ENCODE measurements at regions not wholly inside any gene's neighbourhood (a gene's known extent, or its start where the extent isn't known, plus 50 kb on each side); places are given as distances from the start of the nearest gene placed in this dataset.
A peak's percentile ranks its signal among the peaks of the same experiment; 100 is the strongest.

DNA sequence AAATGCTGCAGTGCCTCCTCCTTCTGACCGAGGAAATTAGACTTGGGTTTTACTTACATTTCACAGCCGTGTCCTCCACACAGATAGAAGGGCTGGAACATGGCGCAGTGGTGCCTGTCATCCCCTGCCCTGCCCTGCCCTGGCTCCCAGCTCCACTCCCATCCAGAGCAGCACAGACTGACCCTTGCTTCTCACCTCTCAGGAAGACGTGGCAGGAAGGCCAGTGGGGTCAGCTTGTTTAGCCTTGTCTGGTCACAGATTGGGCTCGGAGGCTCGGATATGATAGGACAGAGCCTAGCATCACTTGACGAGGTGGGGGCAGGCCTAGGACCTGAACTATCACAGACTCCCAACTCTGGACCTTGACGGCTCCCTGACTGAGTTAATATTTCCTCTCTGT is 88.5 kb downstream of the LINGO1 start:
- H3K79me1 ChIP-seq (ENCODE audit: insufficient read depth, low read depth, low read length, poor library complexity, severe bottlenecking): no peaks in the 10 kb centered on the region
- H3K23me2 ChIP-seq (ENCODE audit: insufficient read length, low read depth, low read length, poor library complexity, severe bottlenecking): no peaks in the 10 kb centered on the region
- H3K9me3 ChIP-seq (ENCODE audit: control insufficient read depth, low read depth, low read length): no peaks in the 10 kb centered on the region
- peaks cover 2 to 6% of the 10 kb centered on the region in 2 experiments; a peak in 3 of 5 replicates for H3K9me3 Mint-ChIP-seq
- no peaks in the 10 kb centered on the region for H3K79me2 ChIP-seq (ENCODE audit: insufficient read depth, low read length)
- no peak overlapping the region for H3K27ac ChIP-seq (ENCODE audit: insufficient read length, low read depth, low read length)
- no peak overlapping the region for H4K91ac ChIP-seq (ENCODE audit: insufficient read length, low read depth, low read length)
- H2AFZ ChIP-seq (ENCODE audit: low read length): no peak overlapping the region
- peaks cover 19% of the 10 kb centered on the region for H3K27me3 Mint-ChIP-seq (ENCODE audit: low read depth)
- H4K20me1 ChIP-seq (ENCODE audit: control insufficient read depth, insufficient read depth, insufficient read length): no peaks in the 10 kb centered on the region
- no CpG with 5 or more reads among the region's 8 CpGs for WGBS (ENCODE audit: extremely low coverage, insufficient read length, low lambda C conversion rate)
- no peak overlapping the region for H3T11ph ChIP-seq (ENCODE audit: low read length)
- H3K56ac ChIP-seq (ENCODE audit: insufficient read length, low read depth, low read length): no peak overlapping the region
- H3K4me1 Mint-ChIP-seq: peaks cover 35 to 49% of the 10 kb centered on the region in 2 experiments
- H2BK120ac ChIP-seq (ENCODE audit: low read depth, low read length, poor library complexity, severe bottlenecking): no peak overlapping the region
- H2BK15ac ChIP-seq (ENCODE audit: low read depth, low read length): 0 out of 2 replicates have a peak overlapping the region, but pooled peaks have one; percentile 13
- H3K14ac ChIP-seq (ENCODE audit: insufficient read depth, low read length): no peak overlapping the region
- no peak overlapping the region for H3K4ac ChIP-seq (ENCODE audit: low read depth, low read length)
- no peak overlapping the region for H4K8ac ChIP-seq (replicated peaks; ENCODE audit: insufficient read length, low read depth, low read length)
- no peak for DNase-seq
- no peak overlapping the region for H3K4me3 Mint-ChIP-seq
- H3K36me3 Mint-ChIP-seq (ENCODE audit: insufficient read depth in 1 of 3, low read depth in 3 of 3): no peaks in the 10 kb centered on the region
- H3K27ac Mint-ChIP-seq: no peak overlapping the region; a peak in 1 of 7 replicates
- H3K4me1 ChIP-seq (ENCODE audit: insufficient read depth, low read length): no peaks in the 10 kb centered on the region
- no peak overlapping the region for H3K9ac ChIP-seq (ENCODE audit: extremely low read depth, insufficient read length, low read length)
- H3K18ac ChIP-seq (ENCODE audit: insufficient read length, low read depth, low read length): no peak overlapping the region
- H2BK12ac ChIP-seq (ENCODE audit: insufficient read length, low read depth, low read length): no peak overlapping the region
- TF ChIP-seq, protein P1, sequence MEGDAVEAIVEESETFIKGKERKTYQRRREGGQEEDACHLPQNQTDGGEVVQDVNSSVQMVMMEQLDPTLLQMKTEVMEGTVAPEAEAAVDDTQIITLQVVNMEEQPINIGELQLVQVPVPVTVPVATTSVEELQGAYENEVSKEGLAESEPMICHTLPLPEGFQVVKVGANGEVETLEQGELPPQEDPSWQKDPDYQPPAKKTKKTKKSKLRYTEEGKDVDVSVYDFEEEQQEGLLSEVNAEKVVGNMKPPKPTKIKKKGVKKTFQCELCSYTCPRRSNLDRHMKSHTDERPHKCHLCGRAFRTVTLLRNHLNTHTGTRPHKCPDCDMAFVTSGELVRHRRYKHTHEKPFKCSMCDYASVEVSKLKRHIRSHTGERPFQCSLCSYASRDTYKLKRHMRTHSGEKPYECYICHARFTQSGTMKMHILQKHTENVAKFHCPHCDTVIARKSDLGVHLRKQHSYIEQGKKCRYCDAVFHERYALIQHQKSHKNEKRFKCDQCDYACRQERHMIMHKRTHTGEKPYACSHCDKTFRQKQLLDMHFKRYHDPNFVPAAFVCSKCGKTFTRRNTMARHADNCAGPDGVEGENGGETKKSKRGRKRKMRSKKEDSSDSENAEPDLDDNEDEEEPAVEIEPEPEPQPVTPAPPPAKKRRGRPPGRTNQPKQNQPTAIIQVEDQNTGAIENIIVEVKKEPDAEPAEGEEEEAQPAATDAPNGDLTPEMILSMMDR (conservative IDR thresholded peaks at IDR 0.05): no peak
- no peak overlapping the region for H2BK5ac ChIP-seq (ENCODE audit: insufficient read length, low read length)
- H2BK20ac ChIP-seq (ENCODE audit: low read depth, low read length, poor library complexity, severe bottlenecking): no peak overlapping the region
- H3K4me2 ChIP-seq (ENCODE audit: insufficient read depth, insufficient read length, low read length): no peak overlapping the region
- H4K5ac ChIP-seq (ENCODE audit: insufficient read length, low read depth, low read length): no peak overlapping the region
- H3K27me3 ChIP-seq (ENCODE audit: insufficient read depth, low read length): no peaks in the 10 kb centered on the region
- no peak overlapping the region for H3K23ac ChIP-seq (ENCODE audit: insufficient read length, low read depth, low read length)
- H2AK5ac ChIP-seq (ENCODE audit: insufficient read length, low read length): no peak overlapping the region

Measured in H9 (cell line).